ENCODE measurements at regions not wholly inside any gene's neighbourhood (a gene's known extent, or its start where the extent isn't known, plus 50 kb on each side); places are given as distances from the start of the nearest gene placed in this dataset.
"Not testable (repeated sequence)": the region's sequence is repeated elsewhere in the genome, so short reads cannot be mapped to it uniquely, and the experiment has no call there.

- no peak for ATAC-seq (ENCODE audit: poor library complexity)
These were observed 1044.8 kb upstream of the FOXG1 start for GRCh38 chr14:27721760-27722159.

DNA sequence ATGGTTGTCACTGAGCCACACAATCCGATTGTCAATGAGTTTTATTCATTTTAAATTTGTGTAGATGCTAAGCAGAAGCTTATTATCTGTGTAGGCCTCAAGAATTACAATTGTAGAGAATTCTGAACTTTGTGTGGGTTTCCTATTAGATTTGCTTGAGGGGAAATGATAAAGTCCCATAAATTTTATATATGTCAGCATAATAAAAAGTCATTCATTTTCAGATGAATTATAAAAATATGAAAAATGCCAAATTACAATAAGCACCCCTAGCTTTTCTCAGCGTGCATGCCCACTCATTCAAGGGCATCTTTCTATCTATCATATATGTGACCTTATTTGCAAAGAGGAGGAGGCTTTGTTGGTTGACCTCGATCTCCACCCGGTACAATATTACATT, 1041.1 kb upstream of the FOXG1 start:
- DNase-seq: no peak

More at GRCh38 chr14:27721760-27722159, 1044.8 kb upstream of the FOXG1 start:
- DNase-seq: no peak
- intact Hi-C loops (cut with DNase I): no loop called here

DNA sequence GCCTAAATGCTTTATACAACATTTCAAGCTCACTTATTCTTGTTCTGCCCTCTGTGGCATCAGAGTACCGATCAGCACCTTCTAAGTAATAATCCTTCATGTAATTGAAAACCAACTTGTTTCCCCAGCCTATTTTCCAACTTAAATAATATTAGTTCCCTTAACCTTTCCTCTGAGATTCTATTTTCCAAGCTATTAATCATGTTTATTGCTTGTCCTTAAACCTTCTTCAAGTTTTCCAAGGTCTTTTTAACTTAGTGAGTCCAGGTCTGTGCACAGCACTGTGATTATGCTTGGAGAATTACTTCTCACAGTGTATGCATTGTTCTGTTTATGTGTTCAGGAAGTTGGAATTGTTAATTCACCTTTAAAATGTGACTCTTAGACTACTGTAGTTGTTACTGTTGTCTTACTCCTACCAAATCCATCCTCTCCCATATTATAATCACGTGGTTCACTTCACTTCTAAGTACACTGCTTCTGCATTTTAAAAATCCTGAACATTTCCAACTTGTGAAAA, 1039.3 kb upstream of the FOXG1 start:
- DNase-seq (no peak), ATAC-seq (ENCODE audit: poor library complexity) (no peak)
- intact Hi-C loops (cut with DNase I): no loop called here

More for the DNA sequence above, 1041.1 kb upstream of the FOXG1 start:
- intact Hi-C loops (cut with DNase I): no loop called here
- no peak for ATAC-seq (ENCODE audit: poor library complexity)

- DNase-seq: no peak
- ATAC-seq (ENCODE audit: poor library complexity): no peak
- intact Hi-C loops (cut with DNase I): no loop called here
These were observed 1036.4 kb upstream of the FOXG1 start for GRCh38 chr14:27730204-27730603.

DNA sequence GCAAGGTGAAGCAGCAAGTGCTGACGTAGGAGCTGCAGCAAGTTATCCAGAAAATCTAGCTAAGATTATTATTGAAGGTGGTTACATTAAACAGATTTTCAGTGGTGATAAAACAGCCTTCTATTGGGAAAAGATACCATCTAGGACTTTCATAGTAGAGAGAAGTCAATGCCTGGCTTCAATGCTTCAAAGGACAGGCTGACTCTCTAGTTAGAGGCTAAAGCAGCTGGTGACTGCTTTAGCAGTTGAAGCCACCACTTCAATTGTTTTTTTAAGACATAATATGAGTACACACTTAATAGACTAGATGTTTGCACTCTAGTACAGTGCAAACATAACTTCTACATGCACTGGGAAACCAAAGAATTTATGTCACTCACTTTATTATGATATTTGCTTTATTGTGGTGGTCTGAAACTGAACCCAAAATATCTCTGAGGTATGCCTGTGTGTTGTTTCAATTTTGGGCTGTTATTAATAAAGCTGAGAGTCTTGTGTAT, 1026.9 kb upstream of the FOXG1 start:
- no peak for ATAC-seq (ENCODE audit: poor library complexity)
- no peak for DNase-seq
- intact Hi-C loops (cut with DNase I): no loop called here

DNA sequence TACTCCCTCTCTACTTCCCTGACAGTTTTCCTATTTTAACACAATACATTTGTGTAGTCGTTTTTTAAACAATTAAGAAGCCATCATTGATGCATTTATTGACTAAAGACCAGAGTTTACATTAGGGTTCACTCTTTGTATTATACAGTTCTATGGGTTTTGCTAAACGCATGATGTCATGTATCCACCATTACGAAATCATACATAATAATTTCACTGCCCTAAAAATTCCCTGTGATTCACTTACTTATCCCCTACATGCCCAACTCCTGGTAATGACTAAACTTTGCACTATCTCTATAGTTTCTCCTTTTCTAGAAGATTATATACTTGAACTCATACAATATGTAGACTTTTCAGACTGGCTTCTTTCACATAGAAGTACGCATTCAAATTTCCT, 1016.5 kb upstream of the FOXG1 start:
- DNase-seq (no peak), ATAC-seq (ENCODE audit: poor library complexity) (no peak)
- intact Hi-C loops (cut with DNase I): no loop called here

- ATAC-seq (ENCODE audit: poor library complexity); intact Hi-C loops (cut with DNase I); DNase-seq: not testable (repeated sequence)
These were observed 1008.9 kb upstream of the FOXG1 start for GRCh38 chr14:27757642-27758041.

GRCh38 chr14:27760367-27760766, 1006.2 kb upstream of the FOXG1 start:
- DNase-seq; intact Hi-C loops (cut with DNase I); ATAC-seq (ENCODE audit: poor library complexity): not testable (repeated sequence)

DNA sequence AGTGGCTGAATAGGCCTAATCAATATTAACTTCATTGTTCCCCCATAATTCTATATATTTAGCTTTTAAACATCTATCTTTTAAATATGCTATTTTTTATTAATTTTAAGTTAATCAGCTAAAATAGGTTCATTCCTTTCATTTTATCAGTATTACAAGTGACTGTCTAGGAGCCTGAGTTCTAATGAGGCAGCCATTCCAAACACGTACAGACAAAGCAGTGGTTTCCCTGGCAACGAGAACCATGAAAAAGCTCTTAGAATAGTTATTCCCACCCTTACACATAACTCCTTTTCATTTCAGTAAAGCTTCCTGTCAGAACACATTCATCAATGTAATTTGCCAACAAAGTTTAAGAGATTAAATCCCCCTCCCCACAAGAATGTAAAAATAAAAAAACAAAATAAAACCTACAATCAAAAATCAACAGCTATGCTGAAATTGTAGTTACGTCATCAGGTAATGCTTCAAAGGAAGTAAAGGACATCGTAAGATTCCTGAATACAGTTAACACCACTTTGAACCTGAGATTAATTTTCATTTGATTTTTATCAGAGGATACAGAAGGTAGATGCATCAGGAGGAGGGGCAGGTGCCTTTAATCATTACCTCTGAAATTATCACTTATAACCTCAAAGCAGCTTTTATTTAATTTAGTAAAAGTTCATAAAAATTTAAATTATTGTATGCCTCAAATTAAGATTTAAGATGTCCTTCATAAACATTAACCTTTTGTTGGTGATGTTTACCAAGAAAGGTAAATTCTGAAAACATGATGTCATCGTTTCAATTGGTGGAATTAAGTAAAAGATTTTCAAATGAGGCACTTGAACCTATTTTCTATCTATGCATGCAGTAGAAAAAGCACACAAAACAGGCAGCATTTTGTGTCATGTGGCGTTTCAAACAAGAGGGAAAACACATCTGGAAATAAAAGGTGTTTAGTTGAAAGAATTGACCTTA, 967.2 kb upstream of the FOXG1 start:
- DNase-seq; ATAC-seq (ENCODE audit: poor library complexity); intact Hi-C loops (cut with DNase I): not testable (repeated sequence)

- DNase-seq; intact Hi-C loops (cut with DNase I); ATAC-seq (ENCODE audit: poor library complexity): not testable (repeated sequence)
These were observed 948.7 kb upstream of the FOXG1 start for GRCh38 chr14:27817746-27818430.

DNA sequence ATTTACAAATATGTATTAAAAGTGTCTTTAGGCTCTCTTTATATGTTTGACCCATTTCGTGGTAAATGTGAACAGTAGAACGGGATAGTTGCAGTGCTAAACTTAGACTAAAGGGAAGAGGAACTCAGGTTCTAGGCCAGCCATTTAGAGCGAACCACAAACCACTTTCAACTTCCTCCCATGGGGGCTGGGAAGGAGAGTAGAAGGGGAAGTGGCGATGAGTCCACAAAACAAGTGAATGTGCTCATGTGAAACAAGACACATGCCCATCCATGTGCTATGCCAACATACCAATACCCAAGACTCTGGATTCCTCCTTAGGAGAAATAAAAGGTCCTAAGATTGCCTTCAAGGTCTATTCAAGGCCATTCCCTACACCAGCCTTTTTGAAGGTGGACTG, 940.4 kb upstream of the FOXG1 start:
- intact Hi-C loops (cut with DNase I): not testable (repeated sequence)

GRCh38 chr14:27831978-27832377, 934.6 kb upstream of the FOXG1 start:
- DNase-seq; intact Hi-C loops (cut with DNase I); ATAC-seq (ENCODE audit: poor library complexity): not testable (repeated sequence)

More for the DNA sequence above, 940.4 kb upstream of the FOXG1 start:
- not testable (repeated sequence) for ATAC-seq (ENCODE audit: poor library complexity); DNase-seq

DNA sequence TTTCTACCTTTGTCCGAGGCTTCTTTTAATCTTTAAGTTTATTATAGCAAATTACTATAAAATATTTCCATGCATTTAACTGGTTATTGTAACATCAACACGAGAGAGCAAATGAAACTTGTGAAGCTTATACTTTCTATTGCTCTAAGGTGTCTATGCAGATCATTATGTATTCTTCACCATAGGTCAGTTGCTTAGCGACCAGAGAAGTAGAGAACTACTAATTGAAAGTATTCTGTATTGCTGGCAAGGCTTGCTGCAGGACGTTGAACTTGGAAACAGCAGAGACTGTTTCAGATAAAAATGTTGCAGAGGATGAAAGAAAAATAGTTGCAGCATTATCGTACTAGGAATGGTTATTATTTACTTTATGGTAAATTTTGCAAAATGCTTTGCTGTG, 933.6 kb upstream of the FOXG1 start:
- DNase-seq; intact Hi-C loops (cut with DNase I); ATAC-seq (ENCODE audit: poor library complexity): not testable (repeated sequence)

DNA sequence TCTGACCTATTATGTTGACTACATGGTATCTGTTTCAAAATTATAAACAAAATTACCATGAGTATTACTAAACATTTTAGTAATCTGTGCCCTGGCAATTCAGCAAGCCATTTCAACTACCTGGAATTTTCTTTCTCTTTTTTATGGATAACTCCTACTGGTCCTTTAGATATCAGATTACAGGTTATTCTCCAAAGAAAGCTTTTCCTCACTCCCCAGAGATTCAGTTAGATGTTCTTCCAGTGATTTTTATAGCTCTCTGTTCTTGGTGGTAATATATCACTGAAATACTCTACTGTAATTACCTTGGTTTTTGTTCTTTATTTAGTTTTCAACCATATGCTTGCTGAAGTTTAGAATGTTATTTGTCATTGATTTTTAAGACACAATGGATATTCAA, 930.2 kb upstream of the FOXG1 start:
- intact Hi-C loops (cut with DNase I): no loop called here
- DNase-seq (no peak), ATAC-seq (ENCODE audit: poor library complexity) (no peak)

DNA sequence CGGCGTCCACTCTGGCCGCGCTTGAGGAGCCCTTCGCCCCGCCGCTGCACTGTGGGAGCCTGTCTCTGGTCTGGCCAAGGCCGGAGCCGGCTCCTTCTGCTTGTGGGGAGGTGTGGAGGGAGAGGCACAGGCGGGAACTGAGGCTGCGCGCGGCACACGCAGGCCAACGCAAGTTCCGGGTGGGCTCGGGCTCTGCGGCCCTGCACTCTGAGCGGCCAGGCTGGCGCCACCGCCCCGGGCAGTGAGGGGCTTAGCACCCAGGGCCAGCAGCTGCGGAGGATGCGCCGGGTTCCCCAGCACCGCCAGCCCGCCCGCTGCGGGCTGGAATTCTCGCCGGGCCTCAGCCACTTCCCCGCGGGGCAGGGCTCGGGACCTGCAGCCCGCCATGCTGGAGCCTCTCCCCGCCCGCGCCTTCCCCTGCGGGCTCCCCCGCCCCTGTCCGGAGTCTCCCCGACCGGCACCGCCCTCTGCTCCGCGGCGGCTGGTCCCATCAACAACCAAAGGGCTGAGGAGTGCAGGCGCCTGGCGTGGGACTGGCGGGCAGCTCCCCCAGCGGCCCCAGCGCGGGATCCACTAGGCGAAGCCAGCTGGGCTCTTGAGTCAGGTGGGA, 921.2 kb upstream of the FOXG1 start:
- intact Hi-C loops (cut with DNase I): no loop called here
- DNase-seq (peak; percentile 33), ATAC-seq (ENCODE audit: poor library complexity) (no peak)

DNA sequence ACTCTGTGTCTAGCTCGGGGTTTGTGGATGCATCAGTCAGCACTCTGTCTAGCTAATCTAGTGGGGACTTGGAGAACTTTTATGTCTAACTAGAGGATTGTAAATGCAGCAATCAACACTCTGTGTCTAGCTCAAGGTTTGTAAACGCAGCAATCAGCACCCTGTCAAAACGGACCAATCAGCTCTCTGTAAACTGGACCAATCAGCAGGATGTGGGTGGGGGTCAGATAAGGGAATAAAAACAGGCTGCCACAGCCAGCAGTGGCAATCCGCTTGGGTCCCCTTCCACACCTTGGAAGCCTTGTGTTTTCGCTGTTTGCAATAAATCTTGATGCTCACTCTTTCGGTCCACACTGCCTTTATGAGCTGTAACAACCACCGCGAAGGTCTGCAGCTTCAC, 920.7 kb upstream of the FOXG1 start:
- DNase-seq (no peak), ATAC-seq (ENCODE audit: poor library complexity) (no peak)
- intact Hi-C loops (cut with DNase I): no loop called here

- ATAC-seq (ENCODE audit: poor library complexity): not testable (repeated sequence)
These were observed 919.1 kb upstream of the FOXG1 start for GRCh38 chr14:27847480-27847879.

GRCh38 chr14:27849193-27849592, 917.4 kb upstream of the FOXG1 start:
- DNase-seq; ATAC-seq (ENCODE audit: poor library complexity); intact Hi-C loops (cut with DNase I): not testable (repeated sequence)

More at GRCh38 chr14:27847480-27847879, 919.1 kb upstream of the FOXG1 start:
- DNase-seq; intact Hi-C loops (cut with DNase I): not testable (repeated sequence)

GRCh38 chr14:27862684-27863083, 903.9 kb upstream of the FOXG1 start:
- intact Hi-C loops (cut with DNase I): no loop called here
- DNase-seq (no peak), ATAC-seq (ENCODE audit: poor library complexity) (no peak)
